ENCODE measurements at regions not wholly inside any gene's neighbourhood (a gene's known extent, or its start where the extent isn't known, plus 50 kb on each side); places are given as distances from the start of the nearest gene placed in this dataset.

DNA sequence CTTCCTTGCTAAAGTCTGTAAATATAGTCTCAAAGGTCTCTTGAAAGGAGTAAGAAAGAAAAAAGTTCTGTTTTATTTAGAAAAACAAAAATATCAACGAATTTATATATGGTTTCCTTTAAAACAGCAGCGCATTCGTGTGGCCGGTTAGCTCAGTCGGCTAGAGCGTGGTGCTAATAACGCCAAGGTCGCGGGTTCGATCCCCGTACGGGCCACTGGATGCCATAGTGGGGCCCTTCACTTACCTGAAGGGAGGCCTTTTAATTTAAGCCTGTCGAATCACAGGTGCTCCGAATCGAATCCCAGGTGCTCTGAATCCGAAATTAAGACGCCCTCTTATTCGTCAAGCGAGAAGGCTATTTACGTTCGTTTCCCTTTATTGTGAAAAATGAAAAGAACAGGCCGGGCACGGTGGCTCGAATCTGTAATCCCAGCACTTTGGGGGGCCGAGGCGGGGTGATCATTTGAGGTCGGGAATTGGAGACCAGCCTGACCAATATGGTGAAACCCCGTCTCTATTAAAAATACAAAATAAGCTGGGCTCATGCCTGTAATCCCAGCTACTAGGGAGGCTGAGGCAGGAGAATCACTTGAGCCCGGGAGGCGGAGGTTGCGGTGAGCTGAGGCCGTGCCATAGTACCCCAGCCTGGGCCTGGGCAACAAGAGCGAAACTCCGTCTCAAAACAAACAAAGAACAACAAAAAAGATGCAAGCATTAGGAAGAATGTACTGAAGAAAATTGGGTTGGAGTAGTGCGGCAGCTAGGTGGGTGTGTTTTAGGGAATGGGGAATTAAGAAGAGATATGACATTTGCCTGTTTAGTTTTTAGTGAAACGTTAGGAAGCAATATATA is 195.8 kb upstream of the ZNF184 start (continued):
- TF ChIP-seq ZNF451 (CRISPR knock-in tag; IDR thresholded peaks at IDR 0.05) (no peak), SSRP1 (CRISPR knock-in tag; IDR thresholded peaks at IDR 0.05) (peak; percentile 97), DMAP1 (CRISPR knock-in tag; IDR thresholded peaks at IDR 0.05) (no peak), MIER2 (CRISPR knock-in tag; IDR thresholded peaks at IDR 0.05) (no peak), NCOA5 (CRISPR knock-in tag; IDR thresholded peaks at IDR 0.05) (no peak), ZNF878 (CRISPR knock-in tag; IDR thresholded peaks at IDR 0.05) (peak; percentile 64; the same call in 1 of the 2 replicates), DNMT3B (CRISPR knock-in tag; conservative IDR thresholded peaks at IDR 0.05) (no peak), PAX8 (CRISPR knock-in tag; IDR thresholded peaks at IDR 0.05; ENCODE audit: borderline replicate concordance) (no peak), HOXA7 (CRISPR knock-in tag; IDR thresholded peaks at IDR 0.05) (no peak), ZC3H4 (CRISPR knock-in tag; IDR thresholded peaks at IDR 0.05; ENCODE audit: borderline replicate concordance) (no peak), MBD4 (IDR thresholded peaks at IDR 0.05; ENCODE audit: borderline replicate concordance, low read length) (no peak)
- TF ChIP-seq, protein P1, sequence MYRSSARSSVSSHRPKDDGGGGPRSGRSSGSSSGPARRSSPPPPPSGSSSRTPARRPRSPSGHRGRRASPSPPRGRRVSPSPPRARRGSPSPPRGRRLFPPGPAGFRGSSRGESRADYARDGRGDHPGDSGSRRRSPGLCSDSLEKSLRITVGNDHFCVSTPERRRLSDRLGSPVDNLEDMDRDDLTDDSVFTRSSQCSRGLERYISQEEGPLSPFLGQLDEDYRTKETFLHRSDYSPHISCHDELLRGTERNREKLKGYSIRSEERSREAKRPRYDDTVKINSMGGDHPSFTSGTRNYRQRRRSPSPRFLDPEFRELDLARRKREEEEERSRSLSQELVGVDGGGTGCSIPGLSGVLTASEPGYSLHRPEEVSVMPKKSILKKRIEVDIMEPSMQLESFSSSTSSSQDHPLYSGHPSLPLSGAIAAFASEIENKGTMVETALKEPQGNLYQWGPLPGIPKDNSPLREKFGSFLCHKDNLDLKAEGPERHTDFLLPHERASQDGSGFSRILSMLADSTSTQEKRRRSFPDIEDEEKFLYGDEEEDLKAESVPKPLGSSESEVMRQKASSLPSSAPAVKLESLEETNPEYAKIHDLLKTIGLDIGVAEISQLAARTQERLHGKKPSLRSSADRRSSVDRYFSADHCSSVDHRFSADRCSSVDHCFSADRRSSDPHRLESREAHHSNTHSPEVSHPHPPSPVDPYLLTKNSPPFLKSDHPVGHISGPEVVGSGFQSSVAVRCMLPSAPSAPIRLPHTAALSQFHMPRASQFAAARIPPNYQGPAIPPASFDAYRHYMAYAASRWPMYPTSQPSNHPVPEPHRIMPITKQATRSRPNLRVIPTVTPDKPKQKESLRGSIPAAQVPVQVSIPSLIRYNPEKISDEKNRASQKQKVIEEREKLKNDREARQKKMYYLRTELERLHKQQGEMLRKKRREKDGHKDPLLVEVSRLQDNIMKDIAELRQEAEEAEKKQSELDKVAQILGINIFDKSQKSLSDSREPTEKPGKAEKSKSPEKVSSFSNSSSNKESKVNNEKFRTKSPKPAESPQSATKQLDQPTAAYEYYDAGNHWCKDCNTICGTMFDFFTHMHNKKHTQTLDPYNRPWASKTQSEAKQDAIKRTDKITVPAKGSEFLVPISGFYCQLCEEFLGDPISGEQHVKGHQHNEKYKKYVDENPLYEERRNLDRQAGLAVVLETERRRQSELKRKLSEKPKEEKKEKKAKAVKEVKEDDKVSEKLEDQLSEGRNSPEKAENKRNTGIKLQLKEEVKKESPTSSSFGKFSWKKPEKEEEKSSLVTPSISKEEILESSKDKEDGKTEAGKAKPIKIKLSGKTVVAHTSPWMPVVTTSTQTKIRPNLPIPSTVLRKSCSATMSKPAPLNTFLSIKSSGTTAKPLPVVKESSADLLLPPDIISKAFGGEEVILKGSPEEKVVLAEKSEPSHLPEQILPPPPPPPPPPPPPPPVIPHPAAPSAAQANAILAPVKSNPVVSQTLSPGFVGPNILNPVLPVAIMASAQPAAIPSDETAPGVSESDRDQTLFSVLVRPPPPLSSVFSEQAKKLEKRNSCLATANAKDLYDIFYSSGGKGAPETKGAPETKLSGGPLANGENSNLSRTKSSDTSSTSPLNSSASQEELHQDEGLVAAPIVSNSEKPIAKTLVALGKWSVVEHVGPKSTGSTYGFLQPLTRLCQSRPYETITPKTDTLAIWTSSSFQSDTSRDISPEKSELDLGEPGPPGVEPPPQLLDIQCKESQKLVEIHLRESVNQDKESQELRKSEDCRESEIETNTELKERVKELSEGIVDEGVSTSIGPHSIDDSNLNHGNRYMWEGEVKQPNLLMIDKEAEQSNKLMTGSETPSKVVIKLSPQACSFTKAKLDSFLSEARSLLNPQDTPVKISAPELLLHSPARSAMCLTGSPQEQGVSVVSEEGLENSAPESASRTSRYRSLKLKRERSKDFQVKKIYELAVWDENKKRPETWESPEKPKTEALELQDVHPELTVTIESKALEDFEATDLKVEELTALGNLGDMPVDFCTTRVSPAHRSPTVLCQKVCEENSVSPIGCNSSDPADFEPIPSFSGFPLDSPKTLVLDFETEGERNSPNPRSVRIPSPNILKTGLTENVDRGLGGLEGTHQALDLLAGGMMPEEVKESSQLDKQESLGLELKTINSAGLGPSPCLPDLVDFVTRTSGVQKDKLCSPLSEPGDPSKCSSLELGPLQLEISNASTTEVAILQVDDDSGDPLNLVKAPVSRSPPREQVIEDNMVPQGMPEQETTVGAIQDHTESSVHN (CRISPR knock-in tag; IDR thresholded peaks at IDR 0.05), result no peak
- TF ChIP-seq, protein P2, sequence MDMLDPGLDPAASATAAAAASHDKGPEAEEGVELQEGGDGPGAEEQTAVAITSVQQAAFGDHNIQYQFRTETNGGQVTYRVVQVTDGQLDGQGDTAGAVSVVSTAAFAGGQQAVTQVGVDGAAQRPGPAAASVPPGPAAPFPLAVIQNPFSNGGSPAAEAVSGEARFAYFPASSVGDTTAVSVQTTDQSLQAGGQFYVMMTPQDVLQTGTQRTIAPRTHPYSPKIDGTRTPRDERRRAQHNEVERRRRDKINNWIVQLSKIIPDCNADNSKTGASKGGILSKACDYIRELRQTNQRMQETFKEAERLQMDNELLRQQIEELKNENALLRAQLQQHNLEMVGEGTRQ (IDR thresholded peaks at IDR 0.05; ENCODE audit: low read depth, low read length), result no peak
- TF ChIP-seq, protein P2 (CRISPR knock-in tag; IDR thresholded peaks at IDR 0.05; ENCODE audit: borderline replicate concordance), result no peak
- TF ChIP-seq, protein P3, sequence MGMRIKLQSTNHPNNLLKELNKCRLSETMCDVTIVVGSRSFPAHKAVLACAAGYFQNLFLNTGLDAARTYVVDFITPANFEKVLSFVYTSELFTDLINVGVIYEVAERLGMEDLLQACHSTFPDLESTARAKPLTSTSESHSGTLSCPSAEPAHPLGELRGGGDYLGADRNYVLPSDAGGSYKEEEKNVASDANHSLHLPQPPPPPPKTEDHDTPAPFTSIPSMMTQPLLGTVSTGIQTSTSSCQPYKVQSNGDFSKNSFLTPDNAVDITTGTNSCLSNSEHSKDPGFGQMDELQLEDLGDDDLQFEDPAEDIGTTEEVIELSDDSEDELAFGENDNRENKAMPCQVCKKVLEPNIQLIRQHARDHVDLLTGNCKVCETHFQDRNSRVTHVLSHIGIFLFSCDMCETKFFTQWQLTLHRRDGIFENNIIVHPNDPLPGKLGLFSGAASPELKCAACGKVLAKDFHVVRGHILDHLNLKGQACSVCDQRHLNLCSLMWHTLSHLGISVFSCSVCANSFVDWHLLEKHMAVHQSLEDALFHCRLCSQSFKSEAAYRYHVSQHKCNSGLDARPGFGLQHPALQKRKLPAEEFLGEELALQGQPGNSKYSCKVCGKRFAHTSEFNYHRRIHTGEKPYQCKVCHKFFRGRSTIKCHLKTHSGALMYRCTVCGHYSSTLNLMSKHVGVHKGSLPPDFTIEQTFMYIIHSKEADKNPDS (CRISPR knock-in tag; IDR thresholded peaks at IDR 0.05), result no peak
- TF ChIP-seq, protein P4, sequence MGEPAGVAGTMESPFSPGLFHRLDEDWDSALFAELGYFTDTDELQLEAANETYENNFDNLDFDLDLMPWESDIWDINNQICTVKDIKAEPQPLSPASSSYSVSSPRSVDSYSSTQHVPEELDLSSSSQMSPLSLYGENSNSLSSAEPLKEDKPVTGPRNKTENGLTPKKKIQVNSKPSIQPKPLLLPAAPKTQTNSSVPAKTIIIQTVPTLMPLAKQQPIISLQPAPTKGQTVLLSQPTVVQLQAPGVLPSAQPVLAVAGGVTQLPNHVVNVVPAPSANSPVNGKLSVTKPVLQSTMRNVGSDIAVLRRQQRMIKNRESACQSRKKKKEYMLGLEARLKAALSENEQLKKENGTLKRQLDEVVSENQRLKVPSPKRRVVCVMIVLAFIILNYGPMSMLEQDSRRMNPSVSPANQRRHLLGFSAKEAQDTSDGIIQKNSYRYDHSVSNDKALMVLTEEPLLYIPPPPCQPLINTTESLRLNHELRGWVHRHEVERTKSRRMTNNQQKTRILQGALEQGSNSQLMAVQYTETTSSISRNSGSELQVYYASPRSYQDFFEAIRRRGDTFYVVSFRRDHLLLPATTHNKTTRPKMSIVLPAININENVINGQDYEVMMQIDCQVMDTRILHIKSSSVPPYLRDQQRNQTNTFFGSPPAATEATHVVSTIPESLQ (CRISPR knock-in tag; conservative IDR thresholded peaks at IDR 0.05), result no peak

All from HepG2 (cell line).